ENCODE measurements at regions not wholly inside any gene's neighbourhood (a gene's known extent, or its start where the extent isn't known, plus 50 kb on each side); places are given as distances from the start of the nearest gene placed in this dataset.

GRCh38 chr4:186946682-186947294 lies 223.1 kb upstream of the FAT1 start:
- TF ChIP-seq TARDBP (IDR thresholded peaks at IDR 0.05) (no peak), ELF4 (IDR thresholded peaks at IDR 0.05) (no peak), BHLHE40 (IDR thresholded peaks at IDR 0.05; ENCODE audit: borderline replicate concordance) (no peak), FOXM1 (IDR thresholded peaks at IDR 0.05; ENCODE audit: borderline replicate concordance) (no peak), HDGF (IDR thresholded peaks at IDR 0.05; ENCODE audit: borderline replicate concordance) (no peak), SUZ12 (IDR thresholded peaks at IDR 0.05) (no peak), ARNT (IDR thresholded peaks at IDR 0.05) (no peak), FOXK2 (IDR thresholded peaks at IDR 0.05) (no peak), FOXA1 (IDR thresholded peaks at IDR 0.05) (no peak), PKNOX1 (IDR thresholded peaks at IDR 0.05) (no peak), SP1 (IDR thresholded peaks at IDR 0.05) (no peak)
